Activated naive CD4-positive, alpha-beta T cell treated with anti-CD3 and anti-CD28 coated beads, Interleukin-2, amount 50 U/mL, for 24 hours (primary cell): ENCODE measurements at regions not wholly inside any gene's neighbourhood (a gene's known extent, or its start where the extent isn't known, plus 50 kb on each side); places are given as distances from the start of the nearest gene placed in this dataset.

Experiments used
- H3K27ac Mint-ChIP-seq: one replicate; pipeline ENCODE4 v1.8.0; 2021; ENCODE audit warnings: mild to moderate bottlenecking, mixed read lengths
- H3K27me3 Mint-ChIP-seq: one replicate; pipeline ENCODE4 v1.8.0; 2021; ENCODE audit warnings: mixed read lengths
- H3K36me3 Mint-ChIP-seq: one replicate; pipeline ENCODE4 v1.8.0; 2021; ENCODE audit warnings: mixed read lengths
- H3K4me1 Mint-ChIP-seq: one replicate; pipeline ENCODE4 v1.8.0; 2021; ENCODE audit warnings: mixed read lengths
- H3K4me3 Mint-ChIP-seq: one replicate; pipeline ENCODE4 v1.8.0; 2021; ENCODE audit warnings: mild to moderate bottlenecking, mixed read lengths
- H3K9me3 Mint-ChIP-seq: one replicate; pipeline ENCODE4 v1.8.0; 2021; ENCODE audit warnings: mixed read lengths

DNA sequence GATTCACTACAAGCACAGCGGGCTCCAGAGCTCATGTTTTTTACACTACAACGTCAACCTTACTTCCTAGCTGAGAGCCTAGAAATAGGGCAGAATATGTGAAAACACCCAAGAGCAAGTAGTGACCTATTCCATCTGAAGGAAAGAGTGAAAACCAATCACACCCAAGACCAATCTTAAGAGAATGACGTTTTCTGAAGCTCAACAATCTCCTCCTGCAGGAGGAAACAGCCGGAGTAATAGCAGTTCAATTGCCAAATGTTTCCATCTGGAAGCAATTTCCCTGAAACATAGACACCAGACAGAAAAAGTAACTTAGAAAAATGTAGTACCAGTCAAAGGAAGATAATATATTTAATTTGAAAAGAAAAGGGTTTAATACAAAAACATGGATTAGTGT lies 142.4 kb downstream of the ANXA5 start:
- H3K27me3 Mint-ChIP-seq: peaks cover 20% of the 10 kb centered on the region
- no peaks in the 10 kb centered on the region for H3K4me1 Mint-ChIP-seq
- no peak overlapping the region for H3K4me3 Mint-ChIP-seq
- H3K27ac Mint-ChIP-seq: no peak overlapping the region
- no peaks in the 10 kb centered on the region for H3K9me3 Mint-ChIP-seq
- no peaks in the 10 kb centered on the region for H3K36me3 Mint-ChIP-seq

DNA sequence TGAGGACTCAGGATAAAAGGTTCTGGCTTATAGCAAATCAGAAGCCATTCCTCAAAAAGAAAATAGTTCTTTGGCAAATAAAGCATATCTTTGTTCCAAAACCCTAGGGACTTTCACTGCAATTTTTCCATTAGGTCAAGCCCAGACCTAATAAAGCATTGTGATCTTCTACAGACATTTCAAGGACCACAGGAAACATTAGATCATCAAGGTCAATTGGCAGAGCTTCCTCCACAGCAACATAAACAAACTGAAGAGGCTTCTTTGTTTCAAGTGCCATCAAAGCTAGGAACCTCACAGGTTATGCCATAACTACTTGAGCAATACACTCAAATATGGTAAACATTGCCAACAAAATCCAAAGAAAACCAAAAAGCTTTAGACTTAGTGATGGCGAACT lies 144.9 kb downstream of the ANXA5 start:
- H3K4me1 Mint-ChIP-seq: no peaks in the 10 kb centered on the region
- peaks cover 1% of the 10 kb centered on the region for H3K36me3 Mint-ChIP-seq
- no peak overlapping the region for H3K27ac Mint-ChIP-seq
- H3K9me3 Mint-ChIP-seq: no peaks in the 10 kb centered on the region
- H3K27me3 Mint-ChIP-seq: peaks cover 27% of the 10 kb centered on the region
- no peak overlapping the region for H3K4me3 Mint-ChIP-seq

DNA sequence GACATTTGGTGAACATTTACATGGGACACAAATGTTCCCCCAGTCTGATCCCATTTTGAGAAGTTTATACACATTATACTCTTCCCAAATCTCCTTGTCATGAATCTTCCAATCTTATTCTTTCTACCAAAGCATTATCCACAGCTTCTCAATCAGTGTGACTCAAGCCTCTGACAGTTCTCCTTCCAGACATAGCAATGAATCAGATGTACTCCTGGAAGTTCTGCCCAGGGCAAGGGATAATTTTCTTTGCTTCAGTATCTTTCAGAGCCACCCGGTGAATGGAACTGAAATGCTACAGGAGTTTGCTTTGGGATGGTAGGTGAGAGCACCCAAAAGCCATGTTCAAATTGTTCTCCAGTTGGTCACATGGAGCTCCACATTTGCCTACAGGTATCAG lies 145.5 kb downstream of the ANXA5 start:
- Mint-ChIP-seq H3K9me3 (no peaks in the 10 kb centered on the region), H3K27me3 (peaks cover 27% of the 10 kb centered on the region), H3K4me1 (no peaks in the 10 kb centered on the region), H3K36me3 (peaks cover 1% of the 10 kb centered on the region), H3K27ac (no peak overlapping the region), H3K4me3 (no peak overlapping the region)

DNA sequence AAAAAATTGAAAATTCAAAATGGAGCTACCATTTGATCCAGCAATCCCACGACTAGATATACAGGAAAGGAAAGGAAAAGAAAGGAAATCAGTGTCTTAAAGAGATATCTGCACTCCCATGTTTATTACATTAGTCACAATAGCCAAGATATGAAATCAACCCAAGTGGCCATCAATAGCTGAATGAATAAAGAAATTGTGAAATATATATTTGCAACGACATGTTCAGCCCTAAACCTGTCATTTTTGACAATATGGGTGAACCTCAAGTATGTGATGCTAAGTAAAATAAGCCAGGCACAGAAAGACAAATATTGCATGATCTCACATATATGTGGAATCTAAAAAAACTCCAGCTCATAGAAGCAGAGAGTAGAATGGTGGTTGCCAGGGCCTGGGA lies 155.1 kb downstream of the ANXA5 start:
- Mint-ChIP-seq H3K36me3 (no peaks in the 10 kb centered on the region), H3K4me3 (no peak overlapping the region), H3K4me1 (peaks cover 6% of the 10 kb centered on the region), H3K27ac (no peak overlapping the region), H3K27me3 (peaks cover 4% of the 10 kb centered on the region), H3K9me3 (no peaks in the 10 kb centered on the region)

DNA sequence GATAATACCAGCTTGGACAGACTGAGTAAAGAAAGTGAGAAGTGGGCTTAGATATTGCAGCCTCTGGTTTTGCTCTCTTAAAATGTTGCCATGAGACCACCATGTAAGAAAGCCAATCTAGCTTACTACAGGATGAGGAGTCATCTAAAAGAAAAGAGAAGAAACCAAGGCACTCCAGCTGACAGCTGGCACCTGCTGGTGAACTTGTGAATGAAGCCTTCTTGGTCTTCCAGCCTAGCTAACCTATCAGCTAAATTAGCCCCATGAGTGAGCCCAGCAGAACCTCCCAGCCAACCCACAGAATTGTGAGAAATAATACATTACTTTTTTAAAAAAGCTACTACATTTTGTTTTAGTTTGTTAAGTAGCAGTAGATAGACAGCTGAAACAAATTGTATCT lies 154.5 kb upstream of the QRFPR start:
- no peak overlapping the region for H3K4me3 Mint-ChIP-seq
- no peak overlapping the region for H3K27ac Mint-ChIP-seq
- no peaks in the 10 kb centered on the region for H3K4me1 Mint-ChIP-seq
- H3K27me3 Mint-ChIP-seq: peaks cover 10% of the 10 kb centered on the region
- no peaks in the 10 kb centered on the region for H3K36me3 Mint-ChIP-seq
- H3K9me3 Mint-ChIP-seq: no peaks in the 10 kb centered on the region

DNA sequence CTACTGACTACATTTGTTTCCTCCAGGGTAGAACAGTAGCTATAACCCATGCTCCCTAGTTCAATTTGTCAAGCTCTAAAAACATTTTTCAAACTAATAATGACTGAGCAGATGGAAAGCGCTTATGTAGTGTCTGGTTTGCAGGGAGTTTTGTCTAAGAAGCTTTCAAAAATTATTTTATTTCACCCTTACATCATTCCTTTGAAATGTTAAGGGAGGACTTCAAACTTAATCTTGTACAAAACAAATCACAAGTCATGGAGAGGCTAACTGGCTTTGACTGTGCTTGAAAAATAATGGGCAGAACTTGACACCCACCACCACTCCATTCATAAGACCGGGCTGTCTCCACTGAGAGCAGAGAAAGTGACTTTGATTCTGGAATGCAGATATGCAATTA lies 153.4 kb upstream of the QRFPR start:
- Mint-ChIP-seq H3K4me3 (no peak overlapping the region), H3K4me1 (no peaks in the 10 kb centered on the region), H3K36me3 (no peaks in the 10 kb centered on the region), H3K9me3 (no peaks in the 10 kb centered on the region), H3K27ac (no peak overlapping the region), H3K27me3 (peaks cover 13% of the 10 kb centered on the region)

DNA sequence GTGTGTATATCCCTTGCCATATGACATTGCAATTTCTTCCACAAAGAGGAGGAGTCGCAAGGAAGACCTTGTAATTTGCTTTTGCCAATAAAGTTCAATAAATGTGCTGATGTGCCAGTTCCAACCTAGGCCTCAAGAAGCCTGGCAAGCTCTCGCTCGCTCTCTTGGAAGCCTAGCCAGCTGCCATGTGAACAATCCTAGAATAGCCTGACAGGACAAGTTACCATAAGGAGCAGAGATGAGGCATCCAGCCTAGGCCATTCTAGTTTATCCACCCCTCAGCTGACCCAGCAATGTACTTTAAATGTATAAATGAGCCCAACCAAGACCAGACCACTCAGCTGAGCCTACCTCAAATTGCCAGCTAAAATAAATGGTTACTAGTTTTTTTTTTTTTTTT lies 145.7 kb upstream of the QRFPR start:
- Mint-ChIP-seq H3K9me3 (no peaks in the 10 kb centered on the region), H3K36me3 (no peaks in the 10 kb centered on the region), H3K27me3 (peaks cover 14% of the 10 kb centered on the region), H3K4me3 (no peak overlapping the region), H3K4me1 (no peaks in the 10 kb centered on the region), H3K27ac (no peak overlapping the region)

DNA sequence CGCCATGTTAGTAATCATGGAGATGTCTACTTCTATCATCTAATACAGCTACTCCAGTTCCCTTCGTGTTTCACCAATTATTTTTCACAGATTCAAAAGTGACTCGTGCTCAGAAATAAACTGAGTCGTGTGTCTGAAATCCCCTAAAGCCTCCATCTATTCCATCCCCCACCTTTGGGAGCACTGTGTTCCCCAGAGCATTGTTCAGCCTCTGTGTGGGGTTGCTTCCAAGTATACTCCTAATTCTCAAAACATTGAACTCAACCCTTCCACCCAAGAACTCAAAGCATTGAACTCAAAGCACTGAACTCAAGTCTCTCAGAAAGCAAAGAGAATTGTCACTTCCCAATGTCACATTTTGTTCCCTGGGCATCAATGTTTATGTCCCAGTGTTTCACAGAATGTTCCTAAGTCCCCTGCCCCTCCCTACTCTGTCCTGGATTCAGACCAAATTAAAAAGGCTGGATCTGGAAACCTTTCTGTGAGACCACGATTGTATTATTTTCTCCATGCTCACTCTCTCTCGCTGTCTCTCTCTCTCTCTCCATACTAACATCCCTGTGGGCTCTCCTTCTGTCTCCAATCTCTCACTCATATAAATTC lies 138.5 kb upstream of the QRFPR start:
- Mint-ChIP-seq H3K27me3 (peaks cover 4% of the 10 kb centered on the region), H3K4me1 (no peaks in the 10 kb centered on the region), H3K9me3 (no peaks in the 10 kb centered on the region), H3K4me3 (no peak overlapping the region), H3K27ac (no peak overlapping the region), H3K36me3 (no peaks in the 10 kb centered on the region)

DNA sequence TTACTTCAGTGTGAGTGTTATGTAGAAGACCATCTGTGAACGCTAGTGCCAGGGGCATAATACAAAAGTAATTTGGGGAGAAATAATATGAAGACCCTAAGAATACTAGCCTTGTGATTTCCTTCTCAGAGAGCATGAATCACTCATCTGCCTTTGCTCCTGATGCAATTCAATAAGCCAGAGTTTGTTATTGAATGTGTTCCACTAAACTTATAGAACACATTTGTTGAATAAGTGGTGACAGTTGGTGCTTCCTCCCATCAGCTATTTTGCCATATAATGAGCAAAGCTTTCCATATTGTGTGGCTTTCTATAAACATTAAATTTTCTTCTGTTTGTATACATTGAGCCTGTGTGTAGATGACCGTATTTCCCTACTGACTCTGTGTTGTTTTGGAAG lies 136.4 kb upstream of the QRFPR start:
- Mint-ChIP-seq H3K27ac (no peak overlapping the region), H3K9me3 (no peaks in the 10 kb centered on the region), H3K36me3 (no peaks in the 10 kb centered on the region), H3K4me1 (no peaks in the 10 kb centered on the region), H3K27me3 (no peaks in the 10 kb centered on the region), H3K4me3 (no peak overlapping the region)

DNA sequence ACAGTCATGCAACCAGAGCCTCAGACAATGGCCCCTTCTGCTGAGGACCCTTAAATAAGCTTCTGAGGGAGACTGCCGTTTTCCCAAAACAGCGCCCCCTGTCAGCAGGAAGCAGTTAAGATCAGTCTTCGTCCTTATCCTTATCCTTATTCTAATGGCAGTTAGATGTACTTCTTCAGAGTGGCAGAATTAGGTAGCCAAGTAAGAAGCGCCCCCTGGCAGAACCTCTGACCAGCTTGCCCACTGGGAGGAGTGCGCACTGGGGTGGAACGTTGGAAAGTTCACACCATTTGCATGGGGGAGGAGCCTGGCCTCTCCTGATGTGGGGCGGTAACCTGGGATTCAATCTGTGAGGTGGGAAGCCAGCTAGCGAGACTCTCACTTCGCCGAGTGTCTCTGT lies 133.6 kb upstream of the QRFPR start:
- Mint-ChIP-seq H3K27ac (no peak overlapping the region), H3K27me3 (peaks cover 14% of the 10 kb centered on the region), H3K9me3 (no peaks in the 10 kb centered on the region), H3K4me3 (no peak overlapping the region), H3K4me1 (no peaks in the 10 kb centered on the region), H3K36me3 (no peaks in the 10 kb centered on the region)

DNA sequence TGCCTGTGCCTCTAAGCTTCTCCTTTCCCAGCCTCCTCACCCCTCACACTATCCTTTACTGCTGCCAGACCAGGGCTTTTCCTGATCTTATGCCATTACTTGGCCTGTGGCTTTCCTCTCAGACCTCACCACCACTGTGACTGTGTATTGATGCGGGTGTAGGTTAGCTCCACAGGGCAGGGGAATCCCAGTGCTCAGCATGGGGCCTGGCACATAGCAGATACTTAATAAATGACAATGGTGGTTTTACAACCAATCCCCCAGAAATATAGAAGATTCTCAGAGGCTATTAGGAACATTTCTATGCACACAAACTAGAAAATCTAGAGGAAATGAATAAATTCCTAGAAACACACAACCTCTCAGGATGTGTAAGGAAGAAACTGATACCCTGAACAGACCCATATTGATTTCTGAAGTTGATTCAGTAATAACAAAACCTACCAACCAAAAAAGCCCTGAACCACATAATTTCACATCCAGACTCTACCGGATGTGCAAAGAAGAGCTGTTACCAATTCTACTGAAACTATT lies 129.6 kb upstream of the QRFPR start:
- no peaks in the 10 kb centered on the region for H3K4me1 Mint-ChIP-seq
- peaks cover 16% of the 10 kb centered on the region for H3K27me3 Mint-ChIP-seq
- H3K9me3 Mint-ChIP-seq: no peaks in the 10 kb centered on the region
- no peak overlapping the region for H3K4me3 Mint-ChIP-seq
- no peak overlapping the region for H3K27ac Mint-ChIP-seq
- no peaks in the 10 kb centered on the region for H3K36me3 Mint-ChIP-seq

DNA sequence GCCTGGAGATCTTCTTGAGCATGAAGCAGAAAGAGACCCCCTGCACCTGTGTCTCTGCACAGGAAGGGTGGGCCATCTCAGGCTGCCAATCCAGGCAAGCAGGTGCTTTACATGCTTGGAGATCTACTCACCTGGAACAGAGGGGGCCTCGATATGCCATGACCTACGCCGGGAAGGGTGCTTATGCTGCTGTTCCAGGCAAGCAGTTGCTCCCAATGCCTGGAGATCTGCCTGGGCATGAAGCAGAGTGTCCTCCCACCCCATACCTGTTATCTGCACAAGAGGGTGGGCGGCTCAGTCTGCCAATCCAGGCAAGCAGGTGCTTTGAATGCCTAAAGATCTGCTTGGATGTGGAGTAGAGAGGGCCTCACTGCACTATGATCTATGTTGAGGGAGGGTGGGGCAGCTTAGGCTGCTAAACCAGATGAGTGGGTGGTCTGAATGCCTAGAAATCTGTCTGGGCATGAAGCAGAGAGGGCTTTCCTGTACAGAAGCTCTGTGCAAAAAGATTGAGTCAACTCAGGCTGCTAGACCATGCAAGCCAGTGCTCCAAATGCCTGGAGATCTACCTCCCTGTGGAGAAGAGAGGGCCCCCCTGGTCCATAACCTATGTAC lies 104.5 kb upstream of the QRFPR start:
- Mint-ChIP-seq H3K27me3 (peaks cover 24% of the 10 kb centered on the region), H3K36me3 (no peaks in the 10 kb centered on the region), H3K4me1 (no peaks in the 10 kb centered on the region), H3K27ac (no peak overlapping the region), H3K4me3 (no peak overlapping the region), H3K9me3 (no peaks in the 10 kb centered on the region)

DNA sequence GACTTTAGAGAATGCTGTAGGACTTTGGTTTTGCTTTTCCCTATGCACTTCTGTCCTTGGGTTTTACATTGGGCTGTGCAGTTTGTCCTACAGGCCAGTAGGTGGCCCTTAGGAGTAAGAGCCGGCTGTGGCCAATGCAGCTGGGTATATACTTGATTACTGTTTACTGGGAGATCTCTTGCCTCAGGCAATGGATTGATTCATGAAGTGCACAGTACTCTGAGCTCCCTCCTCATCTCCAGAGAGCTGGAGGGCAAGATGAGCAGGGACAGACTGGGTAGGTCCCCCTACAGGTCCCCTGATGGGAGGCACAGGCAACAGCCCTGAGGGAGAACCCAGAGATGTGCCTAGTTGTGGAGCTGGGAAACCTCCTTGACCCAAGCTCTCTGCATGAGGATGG lies 103.8 kb upstream of the QRFPR start:
- Mint-ChIP-seq H3K27ac (no peak overlapping the region), H3K4me1 (no peaks in the 10 kb centered on the region), H3K9me3 (no peaks in the 10 kb centered on the region), H3K4me3 (no peak overlapping the region), H3K36me3 (no peaks in the 10 kb centered on the region), H3K27me3 (peaks cover 24% of the 10 kb centered on the region)

DNA sequence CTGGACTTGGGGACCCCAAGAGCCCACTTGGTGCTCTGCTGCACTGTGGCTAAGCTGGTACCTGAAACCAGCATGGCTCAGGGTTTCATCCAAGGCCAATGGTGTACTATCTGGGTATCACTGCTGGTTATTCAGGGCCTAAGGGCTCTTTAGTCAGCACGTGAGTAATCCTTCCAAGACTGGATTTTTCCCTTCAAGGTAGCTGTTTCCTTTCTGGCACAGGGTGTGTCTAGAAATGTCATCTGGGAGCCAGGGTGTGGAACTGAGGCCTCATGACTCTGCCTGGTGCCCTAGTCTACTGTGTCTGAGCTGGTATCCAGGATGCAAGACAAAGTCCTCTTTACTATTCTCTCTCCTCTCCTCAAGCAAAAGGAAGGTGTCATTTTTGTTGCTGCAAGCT lies 99.0 kb upstream of the QRFPR start:
- no peak overlapping the region for H3K27ac Mint-ChIP-seq
- H3K4me3 Mint-ChIP-seq: no peak overlapping the region
- H3K9me3 Mint-ChIP-seq: no peaks in the 10 kb centered on the region
- peaks cover 20% of the 10 kb centered on the region for H3K27me3 Mint-ChIP-seq
- H3K36me3 Mint-ChIP-seq: no peaks in the 10 kb centered on the region
- H3K4me1 Mint-ChIP-seq: no peaks in the 10 kb centered on the region

DNA sequence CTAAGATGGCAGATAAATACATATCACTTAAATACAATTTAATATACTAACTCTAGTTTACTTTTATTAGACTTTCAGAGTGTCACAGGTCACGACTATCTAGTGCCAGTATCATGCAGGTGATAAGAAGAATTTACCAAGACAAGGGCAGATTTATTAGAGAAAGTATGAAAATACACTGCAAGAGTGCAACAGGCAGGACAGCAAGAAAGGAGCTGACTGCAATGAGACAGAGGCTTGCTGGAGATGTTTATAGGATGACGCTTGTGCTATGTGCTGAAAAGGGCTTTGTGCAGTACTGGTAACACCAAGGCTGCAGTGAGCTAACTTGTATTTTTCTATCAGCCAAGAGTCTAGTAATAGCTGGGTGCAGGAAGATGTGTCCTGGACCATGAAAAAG lies 96.7 kb upstream of the QRFPR start:
- no peaks in the 10 kb centered on the region for H3K4me1 Mint-ChIP-seq
- no peak overlapping the region for H3K4me3 Mint-ChIP-seq
- peaks cover 5% of the 10 kb centered on the region for H3K27me3 Mint-ChIP-seq
- H3K9me3 Mint-ChIP-seq: no peaks in the 10 kb centered on the region
- H3K27ac Mint-ChIP-seq: no peak overlapping the region
- no peaks in the 10 kb centered on the region for H3K36me3 Mint-ChIP-seq

DNA sequence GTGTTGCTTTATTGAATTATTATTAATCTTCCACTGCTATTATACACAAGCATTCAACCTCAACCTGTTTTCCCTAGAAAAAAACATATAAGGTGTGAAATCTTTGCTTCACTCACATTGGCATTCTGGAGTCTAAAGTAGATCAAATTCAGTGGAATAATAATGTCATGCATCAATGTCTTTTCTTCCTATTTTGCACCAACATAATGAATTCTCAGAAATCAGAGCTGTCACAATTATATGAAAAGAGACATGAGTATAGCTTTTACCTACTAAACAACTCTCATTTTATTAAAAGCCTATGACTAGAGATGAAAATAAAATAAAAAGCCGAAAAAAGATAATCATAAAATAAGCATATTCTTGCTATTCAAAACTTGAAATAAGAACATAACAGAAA lies 96.3 kb upstream of the QRFPR start:
- H3K9me3 Mint-ChIP-seq: no peaks in the 10 kb centered on the region
- H3K4me1 Mint-ChIP-seq: no peaks in the 10 kb centered on the region
- H3K27ac Mint-ChIP-seq: no peak overlapping the region
- no peaks in the 10 kb centered on the region for H3K36me3 Mint-ChIP-seq
- no peak overlapping the region for H3K4me3 Mint-ChIP-seq
- peaks cover 4% of the 10 kb centered on the region for H3K27me3 Mint-ChIP-seq
